Keratinocyte (primary cell): ENCODE measurements at regions not wholly inside any gene's neighbourhood (a gene's known extent, or its start where the extent isn't known, plus 50 kb on each side); places are given as distances from the start of the nearest gene placed in this dataset.
"Not testable (repeated sequence)": the region's sequence is repeated elsewhere in the genome, so short reads cannot be mapped to it uniquely, and the experiment has no call there.

Experiments
- EZH2 ChIP-seq: IDR thresholded peaks from one replicate; pipeline ENCODE4 v1.6.1; 2012; ENCODE audit warnings: inconsistent platforms, mild to moderate bottlenecking, low read length, moderate library complexity
- TF ChIP-seq, protein P1 (sequence below), 3 experiments: IDR thresholded peaks in 1 of 3; conservative IDR thresholded peaks in 1 of 3; optimal IDR thresholded peaks in 1 of 3; 2 replicates in 2 of 3; 3 replicates in 1 of 3; pipeline versions ENCODE3 to v1.5.1; 2011; ENCODE audit warnings: low read length in 3 of 3, mild to moderate bottlenecking in 3 of 3, moderate library complexity in 2 of 3, control low read depth in 1 of 3, inconsistent platforms in 1 of 3; ENCODE audit not compliant: insufficient read depth in 2 of 3; ENCODE audit errors: extremely low read depth in 1 of 3

DNA sequence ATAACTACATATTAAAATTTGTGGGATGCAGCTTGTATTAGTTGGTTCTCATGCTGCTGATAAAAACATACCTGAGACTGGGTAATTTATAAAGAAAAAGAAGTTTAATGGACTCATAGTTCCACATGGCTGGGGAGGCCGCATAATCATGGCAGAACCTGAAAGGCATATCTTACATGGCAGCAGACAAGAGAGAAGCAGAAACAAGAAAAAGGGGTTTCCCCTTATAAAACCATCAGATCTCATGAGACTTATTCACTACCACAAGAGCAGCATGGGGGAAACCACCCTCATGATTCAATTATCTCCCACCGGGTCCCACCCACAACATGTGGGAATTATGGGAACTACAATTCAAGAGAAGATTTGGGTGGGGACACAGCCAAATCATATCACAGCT, 320.3 kb upstream of the UBE2E2 start:
- TF ChIP-seq EZH2 = not testable (repeated sequence)
- TF ChIP-seq, protein P1, sequence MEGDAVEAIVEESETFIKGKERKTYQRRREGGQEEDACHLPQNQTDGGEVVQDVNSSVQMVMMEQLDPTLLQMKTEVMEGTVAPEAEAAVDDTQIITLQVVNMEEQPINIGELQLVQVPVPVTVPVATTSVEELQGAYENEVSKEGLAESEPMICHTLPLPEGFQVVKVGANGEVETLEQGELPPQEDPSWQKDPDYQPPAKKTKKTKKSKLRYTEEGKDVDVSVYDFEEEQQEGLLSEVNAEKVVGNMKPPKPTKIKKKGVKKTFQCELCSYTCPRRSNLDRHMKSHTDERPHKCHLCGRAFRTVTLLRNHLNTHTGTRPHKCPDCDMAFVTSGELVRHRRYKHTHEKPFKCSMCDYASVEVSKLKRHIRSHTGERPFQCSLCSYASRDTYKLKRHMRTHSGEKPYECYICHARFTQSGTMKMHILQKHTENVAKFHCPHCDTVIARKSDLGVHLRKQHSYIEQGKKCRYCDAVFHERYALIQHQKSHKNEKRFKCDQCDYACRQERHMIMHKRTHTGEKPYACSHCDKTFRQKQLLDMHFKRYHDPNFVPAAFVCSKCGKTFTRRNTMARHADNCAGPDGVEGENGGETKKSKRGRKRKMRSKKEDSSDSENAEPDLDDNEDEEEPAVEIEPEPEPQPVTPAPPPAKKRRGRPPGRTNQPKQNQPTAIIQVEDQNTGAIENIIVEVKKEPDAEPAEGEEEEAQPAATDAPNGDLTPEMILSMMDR (optimal IDR thresholded peaks at IDR 0.05 in 1 of 3, IDR thresholded peaks at IDR 0.05 in 1 of 3, conservative IDR thresholded peaks at IDR 0.05 in 1 of 3; ENCODE audit: extremely low read depth in 1 of 3, insufficient read depth in 2 of 3, low read length in 3 of 3) = not testable (repeated sequence)
